ENCODE measurements at regions not wholly inside any gene's neighbourhood (a gene's known extent, or its start where the extent isn't known, plus 50 kb on each side); places are given as distances from the start of the nearest gene placed in this dataset.

- TF ChIP-seq CBX5 (IDR thresholded peaks at IDR 0.05; ENCODE audit: low read depth, low read length): no peak
- TF ChIP-seq POLR2A (IDR thresholded peaks at IDR 0.05; ENCODE audit: control extremely low read depth in 1 of 2, low read depth in 2 of 2, low read length in 2 of 2): no peak
- TF ChIP-seq POLR2AphosphoS5 (IDR thresholded peaks at IDR 0.05; ENCODE audit: low read depth, low read length): no peak
- no peak for TF ChIP-seq RAD21 (IDR thresholded peaks at IDR 0.05 in 1 of 2, conservative IDR thresholded peaks at IDR 0.05 in 1 of 2; ENCODE audit: low read depth in 2 of 2, low read length in 2 of 2)
- TF ChIP-seq, protein P1, sequence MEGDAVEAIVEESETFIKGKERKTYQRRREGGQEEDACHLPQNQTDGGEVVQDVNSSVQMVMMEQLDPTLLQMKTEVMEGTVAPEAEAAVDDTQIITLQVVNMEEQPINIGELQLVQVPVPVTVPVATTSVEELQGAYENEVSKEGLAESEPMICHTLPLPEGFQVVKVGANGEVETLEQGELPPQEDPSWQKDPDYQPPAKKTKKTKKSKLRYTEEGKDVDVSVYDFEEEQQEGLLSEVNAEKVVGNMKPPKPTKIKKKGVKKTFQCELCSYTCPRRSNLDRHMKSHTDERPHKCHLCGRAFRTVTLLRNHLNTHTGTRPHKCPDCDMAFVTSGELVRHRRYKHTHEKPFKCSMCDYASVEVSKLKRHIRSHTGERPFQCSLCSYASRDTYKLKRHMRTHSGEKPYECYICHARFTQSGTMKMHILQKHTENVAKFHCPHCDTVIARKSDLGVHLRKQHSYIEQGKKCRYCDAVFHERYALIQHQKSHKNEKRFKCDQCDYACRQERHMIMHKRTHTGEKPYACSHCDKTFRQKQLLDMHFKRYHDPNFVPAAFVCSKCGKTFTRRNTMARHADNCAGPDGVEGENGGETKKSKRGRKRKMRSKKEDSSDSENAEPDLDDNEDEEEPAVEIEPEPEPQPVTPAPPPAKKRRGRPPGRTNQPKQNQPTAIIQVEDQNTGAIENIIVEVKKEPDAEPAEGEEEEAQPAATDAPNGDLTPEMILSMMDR (IDR thresholded peaks at IDR 0.05; ENCODE audit: control extremely low read depth in 1 of 3, insufficient read depth in 1 of 3, low read depth in 1 of 3, low read length in 3 of 3): no peak
- TF ChIP-seq, protein P2, sequence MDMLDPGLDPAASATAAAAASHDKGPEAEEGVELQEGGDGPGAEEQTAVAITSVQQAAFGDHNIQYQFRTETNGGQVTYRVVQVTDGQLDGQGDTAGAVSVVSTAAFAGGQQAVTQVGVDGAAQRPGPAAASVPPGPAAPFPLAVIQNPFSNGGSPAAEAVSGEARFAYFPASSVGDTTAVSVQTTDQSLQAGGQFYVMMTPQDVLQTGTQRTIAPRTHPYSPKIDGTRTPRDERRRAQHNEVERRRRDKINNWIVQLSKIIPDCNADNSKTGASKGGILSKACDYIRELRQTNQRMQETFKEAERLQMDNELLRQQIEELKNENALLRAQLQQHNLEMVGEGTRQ (IDR thresholded peaks at IDR 0.05; ENCODE audit: low read length): no peak
- no peak for TF ChIP-seq FOSL1 (IDR thresholded peaks at IDR 0.05; ENCODE audit: insufficient read depth, low read depth, low read length)
- TF ChIP-seq EP300 (IDR thresholded peaks at IDR 0.05; ENCODE audit: borderline replicate concordance in 1 of 2, low read depth in 2 of 2, low read length in 2 of 2): no peak
- no peak for TF ChIP-seq EGR1 (IDR thresholded peaks at IDR 0.05; ENCODE audit: borderline replicate concordance, low read depth, low read length)
- no peak for TF ChIP-seq ATF2 (IDR thresholded peaks at IDR 0.05; ENCODE audit: low read length)
- TF ChIP-seq JUND (IDR thresholded peaks at IDR 0.05; ENCODE audit: low read length): no peak
- TF ChIP-seq EZH2 (IDR thresholded peaks at IDR 0.05; ENCODE audit: low read depth, low read length, severe bottlenecking): no peak
These were observed 398.3 kb upstream of the DUSP10 start for GRCh38 chr1:222140206-222140605.

All from H1 (cell line).